GM12801 (cell line): ENCODE measurements at regions not wholly inside any gene's neighbourhood (a gene's known extent, or its start where the extent isn't known, plus 50 kb on each side); places are given as distances from the start of the nearest gene placed in this dataset.
A peak's percentile ranks its signal among the peaks of the same experiment; 100 is the strongest.

ENCODE experiments used
- CTCF ChIP-seq: IDR thresholded peaks from one replicate; pipeline ENCODE4 v1.5.1; 2011; ENCODE audit warnings: control low read depth; ENCODE audit not compliant: insufficient read length; ENCODE audit errors: extremely low read depth

GRCh38 chr1:111063595-111063994 lies 76.3 kb downstream of the DRAM2 start:
- TF ChIP-seq CTCF: no peak

GRCh38 chr1:111062624-111063023 lies 77.3 kb downstream of the DRAM2 start:
- no peak for TF ChIP-seq CTCF

GRCh38 chr1:111062081-111062480 lies 77.8 kb downstream of the DRAM2 start:
- no peak for TF ChIP-seq CTCF

- no peak for TF ChIP-seq CTCF
These were observed 85.2 kb downstream of the DRAM2 start for GRCh38 chr1:111054656-111055055.

GRCh38 chr1:111052246-111052645 lies 87.6 kb downstream of the DRAM2 start:
- TF ChIP-seq CTCF: no peak

GRCh38 chr1:111045033-111045722 lies 81.5 kb upstream of the LRIF1 start:
- no peak for TF ChIP-seq CTCF

- TF ChIP-seq CTCF: peak; percentile 15
These were observed 68.7 kb upstream of the LRIF1 start for GRCh38 chr1:111032295-111032897.
